Thoracic aorta (tissue), 2 donors: ENCODE measurements at regions not wholly inside any gene's neighbourhood (a gene's known extent, or its start where the extent isn't known, plus 50 kb on each side); places are given as distances from the start of the nearest gene placed in this dataset.
"Not testable (repeated sequence)": the region's sequence is repeated elsewhere in the genome, so short reads cannot be mapped to it uniquely, and the experiment has no call there.

Source experiments
- ATAC-seq: fragments of 150-250 bp; one replicate; pipeline ENCODE4 v1.8.0; 2017; ENCODE audit warnings: low read depth; ENCODE audit not compliant: insufficient number of reproducible peaks, low FRiP score
- DNase-seq: peaks from one replicate; pipeline ENCODE4 v3.0.0-alpha.2; 2020; ENCODE audit warnings: low spot score
- H3K27ac ChIP-seq, 2 donors: fragments of 200-600 bp; sonication (generic); 1 replicate in 1 of 2; 2 replicates in 1 of 2; pipeline ENCODE4 v1.5.1; 2016; ENCODE audit warnings: mild to moderate bottlenecking in 2 of 2, moderate library complexity in 2 of 2
- H3K27me3 ChIP-seq: fragments of 200-600 bp; sonication (generic); replicated peaks from 2 replicates; pipeline ENCODE4 v1.6.0; 2016; ENCODE audit warnings: mild to moderate bottlenecking; ENCODE audit not compliant: insufficient read depth
- H3K36me3 ChIP-seq: fragments of 200-600 bp; sonication (generic); one replicate; pipeline ENCODE4 v1.5.1; 2016
- H3K4me1 ChIP-seq, 2 donors: fragments of 200-600 bp; sonication (generic); 1 replicate in 1 of 2; 2 replicates in 1 of 2; pipeline versions ENCODE4 v1.5.1 to v1.6.0; 2016; ENCODE audit warnings: low read depth in 2 of 2, mild to moderate bottlenecking in 1 of 2; ENCODE audit not compliant: control insufficient read depth in 1 of 2
- H3K4me3 ChIP-seq: fragments of 200-600 bp; sonication (generic); 2 replicates; pipeline ENCODE4 v1.5.1; 2016; ENCODE audit warnings: mild to moderate bottlenecking
- H3K9me3 ChIP-seq: fragments of 200-600 bp; sonication (generic); 2 replicates; pipeline ENCODE4 v1.5.1; 2016
- CTCF ChIP-seq: fragments of 200-600 bp; sonication (generic); IDR thresholded peaks from one replicate; pipeline ENCODE4 v1.5.1; 2019; ENCODE audit warnings: antibody characterized with exemption

DNA sequence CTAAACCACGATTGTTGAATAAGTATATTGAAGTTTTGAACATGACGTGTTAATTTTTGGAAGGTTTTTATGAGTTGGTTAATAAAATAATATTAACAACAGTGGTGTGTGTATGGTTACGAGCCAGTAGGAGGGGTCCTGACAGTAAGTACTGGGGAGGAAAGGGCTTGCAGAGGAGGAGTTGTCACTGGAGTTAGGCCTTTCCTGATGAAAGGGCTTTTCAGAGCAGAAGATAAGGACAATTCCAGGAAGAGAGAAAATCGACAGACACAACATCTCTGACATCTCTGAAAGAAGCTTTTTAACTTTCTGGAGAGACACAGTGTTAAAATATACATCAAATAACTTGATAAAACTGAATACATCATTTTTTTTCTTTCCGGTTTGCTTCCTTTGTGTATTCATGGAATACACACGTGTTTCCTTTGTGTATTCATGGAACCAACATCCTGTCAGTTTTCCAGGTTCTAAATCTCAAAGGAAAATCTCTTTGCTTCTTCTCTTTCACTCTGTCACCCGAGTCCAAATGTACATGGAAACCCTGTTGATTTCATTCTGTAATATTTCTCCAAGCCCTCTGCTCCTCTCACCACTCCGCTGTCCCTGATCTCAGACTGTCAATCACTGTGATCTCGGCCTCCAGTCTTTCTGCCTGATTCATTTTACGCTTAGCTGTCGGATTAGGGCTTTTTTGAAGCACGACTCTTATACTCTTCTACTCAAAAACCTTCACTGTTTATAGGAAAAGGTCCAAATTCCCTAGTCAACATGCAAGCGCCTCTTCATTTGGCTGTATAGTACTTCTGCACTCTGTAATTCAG lies 374.4 kb downstream of the DLEU7 start:
- Histone ChIP-seq H3K4me3 (no peak overlapping the region), H3K4me1 (peaks cover 0 to 16% of the 10 kb centered on the region in 2 donors), H3K9me3 (no peaks in the 10 kb centered on the region), H3K36me3 (no peaks in the 10 kb centered on the region), H3K27me3 (no peaks in the 10 kb centered on the region), H3K27ac (no peak overlapping the region)
- DNase-seq (no peak), ATAC-seq (no peak)
- TF ChIP-seq CTCF, result no peak

DNA sequence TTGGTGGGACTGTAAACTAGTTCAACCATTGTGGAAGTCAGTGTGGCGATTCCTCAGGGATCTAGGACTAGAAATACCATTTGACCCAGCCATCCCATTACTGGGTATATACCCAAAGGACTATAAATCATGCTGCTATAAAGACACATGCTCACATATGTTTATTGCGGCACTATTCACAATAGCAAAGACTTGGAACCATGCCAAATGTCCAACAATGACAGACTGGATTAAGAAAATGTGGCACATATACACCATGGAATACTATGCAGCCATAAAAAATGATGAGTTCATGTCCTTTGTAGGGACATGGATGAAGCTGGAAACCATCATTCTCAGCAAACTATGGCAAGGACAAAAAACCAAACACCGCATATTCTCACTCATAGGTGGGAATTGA lies 370.4 kb downstream of the DLEU7 start:
- H3K27ac ChIP-seq, ATAC-seq, DNase-seq, H3K9me3 ChIP-seq, H3K4me1 ChIP-seq, H3K36me3 ChIP-seq, H3K27me3 ChIP-seq, H3K4me3 ChIP-seq: not testable (repeated sequence)

- Histone ChIP-seq H3K9me3 (no peaks in the 10 kb centered on the region), H3K4me3 (no peak overlapping the region), H3K27me3 (no peaks in the 10 kb centered on the region), H3K36me3 (no peaks in the 10 kb centered on the region), H3K27ac (no peak overlapping the region), H3K4me1 (no peaks in the 10 kb centered on the region)
- no peak for DNase-seq
- no peak for TF ChIP-seq CTCF
- ATAC-seq, result no peak
Observed at GRCh38 chr13:50474088-50474662, 369.3 kb downstream of the DLEU7 start.

DNA sequence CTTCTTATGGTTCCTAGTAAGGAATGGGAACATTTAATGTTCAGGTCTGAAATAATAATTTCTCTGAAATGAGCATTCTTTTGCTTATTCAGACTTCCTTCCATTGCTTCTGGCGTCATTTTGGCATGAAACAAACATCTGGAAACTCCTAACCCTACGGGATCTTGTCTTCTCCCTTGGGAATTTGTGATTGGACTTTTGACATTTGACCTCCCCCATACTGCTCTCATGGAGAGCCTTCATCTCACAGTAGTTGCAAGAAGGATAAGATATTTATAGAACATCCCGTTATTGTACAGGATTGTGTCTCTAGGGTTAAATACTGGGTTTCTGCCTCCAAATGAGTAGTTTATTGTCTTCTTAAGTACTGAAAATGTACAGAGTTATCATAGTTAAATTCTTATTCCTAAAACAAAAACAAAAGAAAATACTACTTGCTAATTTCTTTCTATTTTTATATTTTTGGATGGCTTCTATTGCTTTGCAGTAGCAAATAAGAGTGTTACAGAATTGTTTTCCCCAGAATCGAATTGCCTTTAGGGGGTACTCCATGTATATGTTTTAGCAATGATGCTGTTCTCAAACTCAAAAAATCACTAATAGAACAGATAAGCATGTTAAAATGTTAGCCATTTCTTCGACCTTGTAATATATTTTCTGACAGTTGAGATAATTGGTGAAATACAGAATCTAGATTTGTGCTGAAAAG lies 366.8 kb downstream of the DLEU7 start:
- no peak for ATAC-seq

GRCh38 chr13:50481936-50482335 lies 361.6 kb downstream of the DLEU7 start:
- H3K4me3 ChIP-seq, result no peak overlapping the region
- no peaks in the 10 kb centered on the region for H3K4me1 ChIP-seq
- no peak overlapping the region for H3K27ac ChIP-seq
- TF ChIP-seq CTCF, result no peak
- DNase-seq (no peak), ATAC-seq (no peak)
- H3K9me3 ChIP-seq, result no peaks in the 10 kb centered on the region
- no peaks in the 10 kb centered on the region for H3K27me3 ChIP-seq
- no peaks in the 10 kb centered on the region for H3K36me3 ChIP-seq

More for the DNA sequence above, 366.8 kb downstream of the DLEU7 start:
- no peak for TF ChIP-seq CTCF
- Histone ChIP-seq H3K27me3 (no peaks in the 10 kb centered on the region), H3K27ac (no peak overlapping the region), H3K36me3 (no peaks in the 10 kb centered on the region), H3K9me3 (no peaks in the 10 kb centered on the region), H3K4me1 (no peaks in the 10 kb centered on the region), H3K4me3 (no peak overlapping the region)
- no peak for DNase-seq
